ENCODE measurements at regions not wholly inside any gene's neighbourhood (a gene's known extent, or its start where the extent isn't known, plus 50 kb on each side); places are given as distances from the start of the nearest gene placed in this dataset.

DNA sequence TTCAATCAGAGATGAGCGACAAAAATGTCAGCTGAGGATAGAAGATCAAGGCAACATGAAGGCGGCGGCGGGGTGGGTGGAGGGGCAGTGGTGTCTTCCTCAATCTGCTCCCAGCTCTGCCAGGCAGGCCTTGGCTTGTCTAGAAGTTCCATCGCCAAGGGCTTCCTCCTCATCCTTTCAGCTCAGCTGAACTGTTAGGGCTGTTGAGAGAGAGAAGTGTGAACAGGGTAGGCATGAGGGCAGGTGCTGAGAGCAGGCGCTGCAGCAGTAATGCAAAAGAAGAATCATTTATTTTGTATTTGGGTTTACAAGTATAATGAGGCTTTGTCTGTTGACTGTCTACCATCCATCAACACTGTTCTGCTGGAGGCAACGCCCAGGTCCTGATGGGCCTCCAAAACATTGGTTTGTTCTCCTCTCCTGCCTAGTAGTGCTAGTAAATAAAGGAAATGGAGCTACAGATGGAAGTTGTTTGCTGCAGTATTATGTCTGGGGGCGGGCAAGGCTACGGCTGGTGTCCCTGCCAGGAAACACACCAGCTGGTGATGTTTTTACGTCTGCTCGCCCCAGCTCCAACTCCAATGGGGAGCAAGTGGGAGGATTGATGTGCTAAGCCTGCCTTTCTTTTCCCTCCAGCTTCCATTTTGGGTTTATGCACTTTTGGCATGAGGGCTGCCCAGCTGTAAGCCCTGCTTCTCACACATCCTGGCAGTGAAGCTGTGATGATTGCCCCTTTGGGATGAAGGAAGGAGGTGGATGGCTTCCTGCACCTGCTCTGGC, 139.4 kb upstream of the BOD1L1 start:
- WGBS: 60% methylated on average over 10 of the region's 11 CpGs
- no peaks in the 10 kb centered on the region for H3K36me3 ChIP-seq
- no peak overlapping the region for H3K27ac ChIP-seq
- H3K4me1 ChIP-seq: no peaks in the 10 kb centered on the region
- no peak for TF ChIP-seq POLR2AphosphoS5 (IDR thresholded peaks at IDR 0.05)
- TF ChIP-seq, protein P1, sequence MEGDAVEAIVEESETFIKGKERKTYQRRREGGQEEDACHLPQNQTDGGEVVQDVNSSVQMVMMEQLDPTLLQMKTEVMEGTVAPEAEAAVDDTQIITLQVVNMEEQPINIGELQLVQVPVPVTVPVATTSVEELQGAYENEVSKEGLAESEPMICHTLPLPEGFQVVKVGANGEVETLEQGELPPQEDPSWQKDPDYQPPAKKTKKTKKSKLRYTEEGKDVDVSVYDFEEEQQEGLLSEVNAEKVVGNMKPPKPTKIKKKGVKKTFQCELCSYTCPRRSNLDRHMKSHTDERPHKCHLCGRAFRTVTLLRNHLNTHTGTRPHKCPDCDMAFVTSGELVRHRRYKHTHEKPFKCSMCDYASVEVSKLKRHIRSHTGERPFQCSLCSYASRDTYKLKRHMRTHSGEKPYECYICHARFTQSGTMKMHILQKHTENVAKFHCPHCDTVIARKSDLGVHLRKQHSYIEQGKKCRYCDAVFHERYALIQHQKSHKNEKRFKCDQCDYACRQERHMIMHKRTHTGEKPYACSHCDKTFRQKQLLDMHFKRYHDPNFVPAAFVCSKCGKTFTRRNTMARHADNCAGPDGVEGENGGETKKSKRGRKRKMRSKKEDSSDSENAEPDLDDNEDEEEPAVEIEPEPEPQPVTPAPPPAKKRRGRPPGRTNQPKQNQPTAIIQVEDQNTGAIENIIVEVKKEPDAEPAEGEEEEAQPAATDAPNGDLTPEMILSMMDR (IDR thresholded peaks at IDR 0.05): no peak
- no peak for TF ChIP-seq POLR2A (IDR thresholded peaks at IDR 0.05)
- TF ChIP-seq EP300 (IDR thresholded peaks at IDR 0.05): no peak
- DNase-seq (ENCODE audit: low spot score in 2 of 2): no peak
- no peak overlapping the region for H3K4me3 ChIP-seq
- no peaks in the 10 kb centered on the region for H3K27me3 ChIP-seq
- H3K9me3 ChIP-seq: no peaks in the 10 kb centered on the region

DNA sequence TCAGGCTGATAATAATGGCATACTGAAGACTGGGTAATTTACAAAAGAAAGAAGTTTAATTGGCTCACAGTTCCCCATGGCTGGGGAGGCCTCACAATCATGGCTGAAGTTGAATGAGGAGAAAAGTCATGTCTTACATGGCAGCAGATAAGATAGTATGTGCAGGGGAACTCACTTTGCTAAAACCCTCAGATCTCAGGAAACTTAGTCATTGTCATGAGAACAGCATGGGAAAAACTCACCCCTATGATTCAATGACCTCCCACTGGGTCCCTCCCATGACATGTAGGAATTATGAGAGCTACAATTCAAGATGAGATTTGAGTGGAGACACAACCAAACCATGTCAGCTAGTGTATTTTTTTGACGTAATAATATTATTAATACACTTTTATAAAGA, 149.8 kb upstream of the BOD1L1 start:
- WGBS: 0% methylated on average over 1 of the region's 1 CpG
- Histone ChIP-seq H3K36me3 (no peaks in the 10 kb centered on the region), H3K4me3 (no peak overlapping the region), H3K4me1 (no peaks in the 10 kb centered on the region), H3K27me3 (no peaks in the 10 kb centered on the region), H3K9me3 (no peaks in the 10 kb centered on the region), H3K27ac (no peak overlapping the region)
- DNase-seq (ENCODE audit: low spot score in 2 of 2): no peak
- TF ChIP-seq POLR2A (IDR thresholded peaks at IDR 0.05) (no peak), POLR2AphosphoS5 (IDR thresholded peaks at IDR 0.05) (no peak), EP300 (IDR thresholded peaks at IDR 0.05) (no peak)
- TF ChIP-seq, protein P1 (IDR thresholded peaks at IDR 0.05): no peak

DNA sequence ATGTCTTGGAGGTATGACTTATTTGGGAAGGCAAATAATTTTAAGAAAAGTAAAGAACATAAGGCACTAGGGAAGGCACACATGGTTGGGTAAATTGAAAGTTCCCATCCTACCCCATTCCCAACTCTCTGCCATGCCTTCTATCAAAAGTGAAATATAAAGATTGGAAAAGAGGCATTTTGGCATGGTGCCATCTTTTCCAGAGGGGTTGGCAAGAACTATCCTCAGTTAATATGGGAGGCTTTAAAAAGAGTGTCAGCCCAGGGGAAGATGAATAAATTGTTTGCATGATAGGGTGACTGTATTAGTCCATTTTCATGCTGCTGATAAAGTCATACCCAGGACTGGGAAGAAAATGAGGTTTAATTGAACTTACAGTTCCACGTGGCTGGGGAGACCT, 150.8 kb upstream of the BOD1L1 start:
- DNase-seq (ENCODE audit: low spot score in 2 of 2): no peak
- Histone ChIP-seq H3K4me3 (no peak overlapping the region), H3K9me3 (no peaks in the 10 kb centered on the region), H3K27ac (no peak overlapping the region), H3K27me3 (no peaks in the 10 kb centered on the region), H3K36me3 (no peaks in the 10 kb centered on the region), H3K4me1 (no peaks in the 10 kb centered on the region)
- WGBS: 39% methylated on average over 1 of the region's 1 CpG
- TF ChIP-seq EP300 (IDR thresholded peaks at IDR 0.05): no peak
- TF ChIP-seq POLR2A (IDR thresholded peaks at IDR 0.05): no peak
- TF ChIP-seq, protein P1 (IDR thresholded peaks at IDR 0.05): no peak
- no peak for TF ChIP-seq POLR2AphosphoS5 (IDR thresholded peaks at IDR 0.05)

DNA sequence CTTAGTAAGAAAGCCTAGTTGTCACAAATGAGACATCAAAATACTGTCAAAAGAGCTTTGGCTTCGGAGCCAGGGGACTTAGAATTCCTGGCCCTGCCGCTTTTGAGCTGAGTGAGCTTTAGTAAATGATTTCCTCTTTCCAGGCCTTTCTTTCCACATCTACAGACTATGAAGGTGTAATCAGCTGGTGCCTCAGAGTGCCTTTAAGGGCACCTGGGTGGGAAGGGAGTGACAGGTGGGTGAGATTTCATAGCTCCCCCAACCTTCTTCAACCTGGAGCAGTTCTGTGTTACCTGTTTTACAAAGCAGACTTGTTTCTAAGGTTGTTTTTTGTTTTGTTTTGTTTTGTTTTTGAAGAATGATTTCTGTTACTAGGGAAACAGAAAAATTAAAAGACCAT, 154.7 kb upstream of the BOD1L1 start:
- no peak overlapping the region for H3K27ac ChIP-seq
- no peaks in the 10 kb centered on the region for H3K27me3 ChIP-seq
- no peaks in the 10 kb centered on the region for H3K36me3 ChIP-seq
- H3K4me3 ChIP-seq: no peak overlapping the region
- H3K9me3 ChIP-seq: no peaks in the 10 kb centered on the region
- DNase-seq (ENCODE audit: low spot score in 2 of 2): no peak
- H3K4me1 ChIP-seq: no peaks in the 10 kb centered on the region
- TF ChIP-seq, protein P1 (IDR thresholded peaks at IDR 0.05): no peak
- 75% methylated on average over 2 of the region's 2 CpGs for WGBS

DNA sequence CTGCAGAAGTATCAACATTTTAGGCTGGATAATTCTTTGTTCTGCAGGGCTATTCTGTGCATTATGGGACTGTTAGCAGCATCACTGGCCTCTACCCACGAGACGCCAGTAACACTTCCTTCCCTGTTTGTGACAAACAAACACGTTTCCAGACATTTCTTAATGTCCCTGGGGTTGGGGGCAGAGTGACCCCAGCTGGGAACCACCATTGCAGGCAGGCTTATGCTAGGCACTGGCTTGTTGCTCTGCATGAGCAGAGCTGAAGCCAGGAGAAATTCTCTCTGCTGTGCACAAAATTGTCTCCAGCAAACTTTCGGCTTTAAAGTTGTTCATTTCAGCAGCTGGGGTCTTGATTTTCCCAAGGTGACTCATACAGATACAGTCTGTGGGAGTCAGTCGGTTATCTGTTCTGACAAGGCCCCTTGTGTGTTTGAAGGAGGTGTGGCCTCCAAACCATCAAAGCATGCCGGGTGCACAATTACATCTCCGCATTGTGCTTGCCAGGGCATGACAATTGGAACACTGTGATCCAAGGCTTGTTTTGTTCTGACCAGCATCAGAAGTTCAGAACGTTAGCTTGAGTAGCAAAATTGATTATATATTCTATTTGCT, 156.4 kb upstream of the BOD1L1 start:
- no peak overlapping the region for H3K4me3 ChIP-seq
- H3K36me3 ChIP-seq: no peaks in the 10 kb centered on the region
- 32% methylated on average over 7 of the region's 8 CpGs for WGBS
- TF ChIP-seq, protein P1 (IDR thresholded peaks at IDR 0.05): no peak
- TF ChIP-seq EP300 (IDR thresholded peaks at IDR 0.05) (no peak), POLR2A (IDR thresholded peaks at IDR 0.05) (no peak)
- no peaks in the 10 kb centered on the region for H3K9me3 ChIP-seq
- no peak for DNase-seq (ENCODE audit: low spot score in 2 of 2)
- no peaks in the 10 kb centered on the region for H3K4me1 ChIP-seq
- no peak overlapping the region for H3K27ac ChIP-seq
- H3K27me3 ChIP-seq: no peaks in the 10 kb centered on the region
